A673 (cell line): ENCODE measurements at regions not wholly inside any gene's neighbourhood (a gene's known extent, or its start where the extent isn't known, plus 50 kb on each side); places are given as distances from the start of the nearest gene placed in this dataset.

ENCODE experiments used
- CTCF ChIP-seq: fragments of 300-800, 200-600 bp; sonication (generic); conservative IDR thresholded peaks from 2 replicates; pipeline ENCODE4 v1.5.1; 2017; ENCODE audit warnings: low read depth, mild to moderate bottlenecking, antibody characterized with exemption, low read length, moderate library complexity, mixed read lengths
- EZH2 ChIP-seq: fragments of 200-600 bp; sonication (generic); IDR thresholded peaks from 2 replicates; pipeline ENCODE4 v1.6.1; 2017; ENCODE audit warnings: borderline replicate concordance, low read depth, mild to moderate bottlenecking, mixed read lengths, antibody characterized with exemption, low read length; ENCODE audit not compliant: poor library complexity, severe bottlenecking

GRCh38 chrX:39245024-39245423 is 443.8 kb downstream of the MID1IP1 start:
- TF ChIP-seq CTCF (no peak), EZH2 (no peak)
